Prostate gland (tissue), 2 donors: ENCODE measurements at regions not wholly inside any gene's neighbourhood (a gene's known extent, or its start where the extent isn't known, plus 50 kb on each side); places are given as distances from the start of the nearest gene placed in this dataset.

Source experiments
- DNase-seq: peaks from one replicate; pipeline ENCODE4 v3.0.0-alpha.2; 2019; ENCODE audit warnings: low spot score
- H3K27ac ChIP-seq, 2 donors: fragments of 200-600 bp; sonication (generic); 2 replicates each; pipeline ENCODE4 v1.5.1; 2017 to 2019
- H3K27me3 ChIP-seq: fragments of 200-600 bp; sonication (generic); replicated peaks from 2 replicates; pipeline ENCODE4 v1.5.1; 2019; ENCODE audit not compliant: insufficient read depth
- H3K36me3 ChIP-seq, 2 donors: fragments of 200-600 bp; sonication (generic); 1 replicate in 1 of 2; 2 replicates in 1 of 2; pipeline versions ENCODE4 v1.5.1 to v1.8.1; 2017 to 2019
- H3K4me1 ChIP-seq: fragments of 200-600 bp; sonication (generic); replicated peaks from 2 replicates; pipeline ENCODE4 v1.5.1; 2019
- H3K4me3 ChIP-seq, 2 donors: fragments of 200-600 bp; sonication (generic); 2 replicates each; pipeline ENCODE4 v1.5.1; 2017 to 2019
- H3K9me3 ChIP-seq: fragments of 200-600 bp; sonication (generic); 2 replicates; pipeline ENCODE4 v1.5.1; 2017
- POLR2A ChIP-seq: fragments of 450-650 bp; IDR thresholded peaks from one replicate; pipeline ENCODE4 v1.6.1; 2016; ENCODE audit warnings: antibody characterized with exemption, mild to moderate bottlenecking
- POLR2AphosphoS5 ChIP-seq: sonication (generic); formaldehyde crosslinking; IDR thresholded peaks from one replicate; pipeline ENCODE4 v1.6.1; 2017; ENCODE audit warnings: antibody characterized with exemption
- WGBS: methylation state at CpG from one replicate; pipeline ENCODE4 v1.1.5; 2018; 5-methylcytosine and 5-hydroxymethylcytosine counted together
- intact Hi-C: fragments of 100-400 bp; cut with DNase I; formaldehyde crosslinking; loops from one replicate; pipeline ENCODE4 v1.14.2; 2022
- TF ChIP-seq, protein P1 (sequence below), 4 experiments: fragments of 200-600 bp in 2 of 4; fragments of 450-650 bp in 2 of 4; sonication (generic) in 2 of 4; IDR thresholded peaks; 1 replicate in 3 of 4; 2 replicates in 1 of 4; pipeline ENCODE4 v1.5.1; 2016 to 2019; ENCODE audit warnings: antibody characterized with exemption in 4 of 4, mild to moderate bottlenecking in 2 of 4, moderate library complexity in 2 of 4

DNA sequence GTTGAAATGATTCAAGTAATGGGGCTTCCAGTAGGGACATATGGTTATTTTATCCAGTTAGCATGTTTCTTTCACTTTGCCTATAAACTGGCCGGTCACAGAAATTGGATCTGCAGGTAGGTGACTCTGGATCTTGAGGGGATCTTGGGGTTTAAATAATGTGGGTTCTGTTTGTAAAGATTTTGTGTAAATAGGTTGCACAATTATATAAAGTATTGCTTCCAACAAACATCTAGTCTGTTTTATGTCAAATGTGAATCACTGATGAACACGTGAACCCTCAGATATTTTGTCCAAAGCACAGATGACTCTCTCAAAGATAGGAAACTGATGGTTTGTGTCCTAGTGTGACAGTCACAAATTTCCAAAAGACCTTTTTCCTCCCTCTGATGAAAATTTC lies 98.4 kb downstream of the ZIC5 start:
- H3K27me3 ChIP-seq: no peaks in the 10 kb centered on the region
- 98% methylated on average over 2 of the region's 2 CpGs for WGBS
- DNase-seq: no peak
- no peaks in the 10 kb centered on the region for H3K9me3 ChIP-seq
- intact Hi-C loops: no loop called here
- TF ChIP-seq POLR2A (no peak), POLR2AphosphoS5 (no peak)
- TF ChIP-seq, protein P1, sequence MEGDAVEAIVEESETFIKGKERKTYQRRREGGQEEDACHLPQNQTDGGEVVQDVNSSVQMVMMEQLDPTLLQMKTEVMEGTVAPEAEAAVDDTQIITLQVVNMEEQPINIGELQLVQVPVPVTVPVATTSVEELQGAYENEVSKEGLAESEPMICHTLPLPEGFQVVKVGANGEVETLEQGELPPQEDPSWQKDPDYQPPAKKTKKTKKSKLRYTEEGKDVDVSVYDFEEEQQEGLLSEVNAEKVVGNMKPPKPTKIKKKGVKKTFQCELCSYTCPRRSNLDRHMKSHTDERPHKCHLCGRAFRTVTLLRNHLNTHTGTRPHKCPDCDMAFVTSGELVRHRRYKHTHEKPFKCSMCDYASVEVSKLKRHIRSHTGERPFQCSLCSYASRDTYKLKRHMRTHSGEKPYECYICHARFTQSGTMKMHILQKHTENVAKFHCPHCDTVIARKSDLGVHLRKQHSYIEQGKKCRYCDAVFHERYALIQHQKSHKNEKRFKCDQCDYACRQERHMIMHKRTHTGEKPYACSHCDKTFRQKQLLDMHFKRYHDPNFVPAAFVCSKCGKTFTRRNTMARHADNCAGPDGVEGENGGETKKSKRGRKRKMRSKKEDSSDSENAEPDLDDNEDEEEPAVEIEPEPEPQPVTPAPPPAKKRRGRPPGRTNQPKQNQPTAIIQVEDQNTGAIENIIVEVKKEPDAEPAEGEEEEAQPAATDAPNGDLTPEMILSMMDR (IDR thresholded peaks at IDR 0.05): no peak
- H3K4me3 ChIP-seq: no peak overlapping the region
- H3K4me1 ChIP-seq: no peaks in the 10 kb centered on the region
- H3K36me3 ChIP-seq: no peaks in the 10 kb centered on the region
- no peak overlapping the region for H3K27ac ChIP-seq

- no peaks in the 10 kb centered on the region for H3K9me3 ChIP-seq
- no peaks in the 10 kb centered on the region for H3K36me3 ChIP-seq
- H3K4me3 ChIP-seq: no peak overlapping the region
- WGBS: 25% methylated on average over 6 of the region's 6 CpGs
- no peaks in the 10 kb centered on the region for H3K27me3 ChIP-seq
- no peak for DNase-seq
- intact Hi-C loops: no loop called here
- TF ChIP-seq, protein P1 (IDR thresholded peaks at IDR 0.05): no peak
- no peak for TF ChIP-seq POLR2AphosphoS5
- TF ChIP-seq POLR2A: no peak
- H3K27ac ChIP-seq: no peak overlapping the region
- no peaks in the 10 kb centered on the region for H3K4me1 ChIP-seq
Observed at GRCh38 chr13:99871249-99871898, 100.2 kb downstream of the ZIC5 start.

DNA sequence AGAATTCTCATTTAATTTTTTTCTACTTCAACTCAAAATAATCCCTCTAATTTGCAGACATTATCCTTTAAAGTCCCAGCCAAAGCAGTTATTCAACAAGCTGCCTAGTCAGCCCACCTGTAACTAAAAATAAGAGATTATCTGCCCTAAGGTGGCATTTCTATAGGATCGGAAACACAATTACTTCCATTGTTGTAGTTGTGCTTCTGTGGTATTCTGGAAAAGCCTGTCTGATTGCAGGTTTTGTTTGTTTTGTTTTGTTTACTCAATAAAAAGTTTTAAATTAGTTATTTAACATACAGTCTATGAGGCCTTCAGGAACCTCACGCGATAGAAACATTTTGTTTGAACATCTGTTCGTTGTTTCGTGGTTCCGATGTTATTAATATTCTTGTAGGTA lies 101.0 kb downstream of the ZIC5 start:
- intact Hi-C loops: no loop called here
- H3K27ac ChIP-seq: no peak overlapping the region
- no peak for DNase-seq
- TF ChIP-seq POLR2AphosphoS5: no peak
- TF ChIP-seq, protein P1 (IDR thresholded peaks at IDR 0.05): no peak
- TF ChIP-seq POLR2A: no peak
- no peaks in the 10 kb centered on the region for H3K9me3 ChIP-seq
- H3K4me1 ChIP-seq: no peaks in the 10 kb centered on the region
- H3K4me3 ChIP-seq: no peak overlapping the region
- no peaks in the 10 kb centered on the region for H3K27me3 ChIP-seq
- WGBS: 76% methylated on average over 6 of the region's 6 CpGs
- no peaks in the 10 kb centered on the region for H3K36me3 ChIP-seq

DNA sequence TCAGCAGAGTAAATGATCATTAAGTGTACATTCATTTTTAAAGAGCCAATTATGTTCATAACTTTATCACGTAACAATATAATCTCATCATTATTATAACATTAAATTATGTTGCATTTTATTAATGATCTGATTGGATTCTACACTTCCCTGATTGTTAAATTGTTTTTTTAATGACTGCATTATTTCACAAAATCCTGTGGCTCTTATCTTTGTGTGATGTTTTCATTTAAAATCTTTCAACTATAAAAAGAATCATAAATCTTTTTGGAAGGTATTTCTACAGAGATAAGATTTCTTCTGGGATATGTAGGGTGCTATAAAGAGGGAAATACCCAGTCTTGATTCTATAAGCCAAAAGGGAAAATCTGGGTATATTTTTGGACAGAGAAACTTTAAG lies 101.7 kb downstream of the ZIC5 start:
- intact Hi-C loops: no loop called here
- TF ChIP-seq, protein P1 (IDR thresholded peaks at IDR 0.05): no peak
- TF ChIP-seq POLR2AphosphoS5 (no peak), POLR2A (no peak)
- Histone ChIP-seq H3K4me1 (no peaks in the 10 kb centered on the region), H3K9me3 (no peaks in the 10 kb centered on the region), H3K4me3 (no peak overlapping the region), H3K36me3 (no peaks in the 10 kb centered on the region), H3K27me3 (no peaks in the 10 kb centered on the region), H3K27ac (no peak overlapping the region)
- 91% methylated on average over 1 of the region's 1 CpG for whole genome bisulfite sequencing
- no peak for DNase-seq

DNA sequence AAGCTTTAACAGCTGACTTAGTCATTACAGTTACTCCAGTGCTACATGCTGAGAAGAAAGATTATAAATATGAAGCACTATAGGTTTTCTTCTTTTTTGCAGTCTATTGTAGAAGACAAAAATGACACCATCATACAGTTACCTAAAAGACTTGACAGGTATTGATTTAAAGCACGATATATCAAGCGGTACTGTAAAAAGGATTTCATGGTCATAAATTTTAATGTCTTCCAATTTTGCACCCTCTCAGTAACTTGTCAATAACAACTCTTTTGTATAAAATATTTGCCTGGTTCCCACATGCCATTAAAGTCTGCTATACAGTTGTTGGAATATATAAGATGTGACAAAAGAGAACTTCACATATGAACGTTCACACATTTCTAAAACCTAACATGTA lies 102.8 kb downstream of the ZIC5 start:
- intact Hi-C loops: no loop called here
- Histone ChIP-seq H3K36me3 (no peaks in the 10 kb centered on the region), H3K27ac (no peak overlapping the region), H3K4me3 (no peak overlapping the region), H3K9me3 (no peaks in the 10 kb centered on the region), H3K4me1 (no peaks in the 10 kb centered on the region), H3K27me3 (no peaks in the 10 kb centered on the region)
- DNase-seq: no peak
- 96% methylated on average over 3 of the region's 3 CpGs for WGBS
- TF ChIP-seq, protein P1 (IDR thresholded peaks at IDR 0.05): no peak
- no peak for TF ChIP-seq POLR2AphosphoS5
- no peak for TF ChIP-seq POLR2A
